Caki2 (cell line): ENCODE measurements at regions not wholly inside any gene's neighbourhood (a gene's known extent, or its start where the extent isn't known, plus 50 kb on each side); places are given as distances from the start of the nearest gene placed in this dataset.
"Not testable (repeated sequence)": the region's sequence is repeated elsewhere in the genome, so short reads cannot be mapped to it uniquely, and the experiment has no call there.

ENCODE experiments used
- DNase-seq: peaks from one replicate; pipeline ENCODE4 v3.0.0-alpha.2; 2015; ENCODE audit warnings: low read depth
- in situ Hi-C: cut with HindIII; loops from 2 replicates; pipeline ENCODE4 v1.10.0; 2016; ENCODE audit warnings: low sequenced_read_pairs, low pct_unique_long_range_greater_than_20kb, mixed read lengths

DNA sequence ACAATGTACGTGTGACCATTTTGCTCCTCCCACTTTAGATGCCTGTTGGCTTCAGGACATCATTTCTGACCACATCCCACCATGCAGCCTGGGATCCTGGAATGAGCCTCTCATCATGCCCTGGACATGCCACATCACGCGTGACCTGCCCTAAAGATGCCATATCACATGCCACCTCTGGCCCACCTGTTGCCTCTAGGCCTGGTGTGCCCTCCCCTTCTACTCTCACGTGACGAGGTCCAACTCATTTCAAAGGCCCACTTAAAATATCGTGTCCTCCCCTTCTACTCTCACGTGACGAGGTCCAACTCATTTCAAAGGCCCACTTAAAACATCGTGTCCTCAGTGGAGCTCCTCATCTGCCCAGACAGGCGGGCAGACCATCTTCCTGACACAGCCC, 254.9 kb downstream of the TEX36 start:
- DNase-seq: no peak
- in situ Hi-C loops: no loop called here

DNA sequence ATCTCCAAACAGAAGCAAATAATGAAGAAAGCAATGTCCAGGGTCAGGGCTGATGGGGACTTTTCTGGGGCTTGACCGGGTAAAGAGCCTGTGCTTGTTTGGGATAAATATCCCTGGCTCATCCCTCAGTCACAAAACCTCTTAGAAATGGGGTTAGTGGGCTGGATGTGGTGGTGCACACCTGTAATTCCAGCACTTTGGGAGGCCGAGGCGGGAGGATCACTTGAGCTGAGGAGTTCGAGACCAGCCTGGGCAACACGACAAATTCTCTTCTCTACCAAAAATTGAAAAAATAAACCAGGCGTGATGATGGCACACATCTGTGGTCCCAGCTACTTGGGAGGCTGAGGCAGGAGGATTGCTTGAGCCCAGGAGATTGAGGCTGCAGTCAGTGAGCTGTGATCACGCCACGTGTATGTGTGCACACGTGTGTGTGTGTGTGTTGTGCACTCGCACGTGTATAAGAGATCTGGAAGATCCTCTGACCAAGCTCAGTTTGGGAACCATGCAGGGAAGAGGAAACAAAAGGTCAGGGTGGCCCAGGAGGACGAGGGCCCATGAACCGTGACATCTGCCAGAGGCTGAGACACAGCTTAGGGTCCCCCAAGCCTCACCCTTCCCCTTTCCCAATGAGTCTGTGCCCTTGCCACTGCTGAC, 258.6 kb downstream of the TEX36 start:
- in situ Hi-C loops: no loop called here
- no peak for DNase-seq

DNA sequence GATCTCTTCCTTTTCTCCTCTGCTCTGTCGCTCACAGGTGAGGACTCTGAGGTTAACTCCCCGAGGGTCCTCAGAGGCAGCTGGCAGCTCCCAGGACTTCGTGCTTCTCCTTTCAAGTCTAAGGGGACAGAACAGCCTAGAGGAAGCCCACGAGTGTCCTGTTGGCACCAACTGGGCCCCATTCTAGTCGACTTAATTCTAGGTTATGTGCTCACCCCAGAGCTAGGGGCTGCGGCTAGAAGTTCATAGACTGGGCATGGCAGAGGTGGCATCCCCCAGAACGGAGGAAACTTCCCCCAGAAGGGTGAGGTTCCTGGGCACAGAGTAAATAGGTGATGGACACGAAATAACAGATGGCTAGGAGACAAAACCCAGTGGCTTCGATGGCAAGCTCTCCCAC, 259.4 kb downstream of the TEX36 start:
- DNase-seq: no peak

DNA sequence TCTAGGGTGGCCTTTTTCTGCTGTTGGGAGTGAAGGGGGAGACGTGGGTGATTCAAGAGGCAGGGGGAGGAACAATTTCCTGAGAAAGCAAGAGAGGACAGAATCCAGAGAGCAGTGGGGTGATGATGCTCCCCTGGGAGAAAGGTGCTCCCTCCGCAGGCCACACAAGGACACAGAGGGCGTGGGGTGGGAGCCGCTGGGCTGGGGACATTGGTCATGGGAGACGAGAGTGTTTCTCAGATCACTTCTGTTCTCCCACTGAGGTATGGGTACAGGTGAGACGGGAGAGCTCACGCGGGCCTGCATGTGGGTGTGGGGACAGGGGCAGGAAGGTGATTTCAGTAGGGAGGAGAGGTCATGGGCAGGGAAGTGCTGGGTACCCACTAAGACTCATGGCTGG, 259.5 kb upstream of the CTBP2 start:
- in situ Hi-C loops: no loop called here
- no peak for DNase-seq

More for the DNA sequence above, 259.4 kb downstream of the TEX36 start:
- in situ Hi-C loops: no loop called here

DNA sequence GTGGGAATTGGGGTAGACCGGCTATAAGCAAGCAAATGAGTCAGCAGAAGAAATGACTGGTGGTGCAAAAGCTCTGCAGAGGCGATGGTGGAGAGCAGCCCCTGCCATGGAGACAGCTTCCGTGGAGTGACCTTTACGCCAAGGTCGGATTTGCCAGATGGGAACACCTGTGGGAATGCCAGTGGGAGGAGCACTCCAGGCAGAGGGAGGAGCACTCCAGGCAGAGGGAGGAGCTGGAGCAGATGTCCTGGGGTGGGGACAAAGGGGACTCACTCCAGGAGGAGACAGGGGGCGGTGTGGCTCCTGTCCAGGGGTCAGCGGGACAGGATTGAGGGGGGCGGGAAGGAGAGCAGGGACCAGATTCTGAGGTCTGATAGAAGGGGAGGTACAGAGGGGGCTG, 258.8 kb upstream of the CTBP2 start:
- in situ Hi-C loops: no loop called here

DNA sequence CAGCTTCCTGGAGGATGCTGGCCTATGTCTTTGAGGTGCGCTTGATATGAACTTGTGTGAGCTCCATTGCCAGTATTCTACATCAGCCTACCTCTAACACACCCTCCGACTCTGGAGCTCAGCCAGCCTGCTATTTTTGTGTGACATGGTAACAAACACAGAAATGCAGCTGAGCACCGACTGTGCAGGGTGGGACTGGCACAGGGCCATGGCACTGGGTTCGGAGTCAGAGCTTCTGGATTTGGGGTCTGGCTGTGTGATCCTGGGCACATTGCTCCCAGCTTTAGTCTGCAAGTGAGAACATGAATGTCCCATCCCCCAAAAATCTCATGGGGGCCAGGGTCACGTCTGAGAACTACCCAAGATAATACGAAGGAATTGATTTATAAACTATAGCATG, 257.2 kb upstream of the CTBP2 start:
- in situ Hi-C loops: no loop called here
- no peak for DNase-seq

More for the DNA sequence above, 258.8 kb upstream of the CTBP2 start:
- DNase-seq: no peak

DNA sequence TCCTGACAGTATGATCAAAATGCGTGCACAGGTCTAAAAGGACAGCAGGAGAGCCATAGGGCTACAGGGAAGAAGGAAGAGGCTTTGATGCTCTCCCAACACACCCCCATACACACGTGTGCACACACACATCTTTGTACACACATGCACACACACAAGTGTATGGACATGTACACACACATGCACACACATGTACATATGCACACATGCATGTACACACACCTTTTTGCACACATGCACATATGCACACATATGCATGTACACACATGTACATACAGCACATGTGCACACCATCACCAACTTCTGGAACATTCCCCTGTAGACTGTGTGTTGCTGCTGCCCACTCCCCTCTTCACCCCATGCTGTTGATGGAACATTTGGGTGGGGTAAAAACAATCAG, 255.6 kb upstream of the CTBP2 start:
- in situ Hi-C loops: no loop called here
- DNase-seq: no peak

DNA sequence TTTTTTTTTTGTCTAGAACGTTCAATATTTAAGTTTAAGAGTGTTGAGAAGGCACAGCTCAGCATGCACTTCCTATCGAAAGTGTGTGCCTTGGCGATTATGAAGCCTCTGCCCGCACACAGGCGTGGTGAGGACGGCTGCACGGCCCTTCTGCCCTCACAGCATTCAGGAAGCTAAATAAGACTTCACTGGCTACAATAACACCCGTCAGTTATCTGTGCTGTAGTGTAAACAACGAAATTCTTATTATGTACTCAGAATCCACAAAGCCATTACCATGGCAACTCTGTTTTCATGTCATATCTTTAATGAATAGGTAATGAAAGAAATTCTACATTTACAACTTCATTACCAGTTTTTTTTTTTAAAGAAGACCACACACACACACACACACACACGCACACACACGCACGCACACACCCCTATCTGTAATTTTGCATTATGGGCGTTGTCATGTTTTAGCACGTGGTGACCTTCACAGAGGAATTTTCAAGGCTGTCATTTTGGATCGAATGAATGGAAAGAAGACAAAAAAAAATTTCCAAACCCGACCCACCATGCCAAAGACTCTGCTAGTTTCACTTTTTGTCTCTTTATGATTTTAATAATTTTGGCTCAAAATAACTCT, 254.8 kb upstream of the CTBP2 start:
- in situ Hi-C loops: no loop called here
- no peak for DNase-seq

DNA sequence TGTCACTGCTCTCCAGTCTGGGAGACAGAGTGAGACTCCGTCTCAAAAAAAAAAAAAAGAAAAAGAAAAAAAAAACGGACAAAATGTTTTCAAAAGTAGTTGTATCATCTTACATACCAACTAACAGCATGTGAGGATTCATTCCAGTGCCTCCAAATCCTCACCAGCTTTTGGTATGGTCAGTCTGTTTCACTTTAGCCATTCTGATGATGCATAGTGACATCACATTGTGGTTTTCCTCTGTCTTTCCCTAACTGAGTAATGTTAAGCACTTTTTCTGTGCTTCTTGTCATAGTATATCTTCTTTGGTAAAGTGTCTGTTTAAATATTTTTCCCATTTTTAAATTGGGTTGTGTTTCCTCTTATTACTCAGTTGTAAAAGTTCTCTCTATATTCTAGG, 251.4 kb upstream of the CTBP2 start:
- DNase-seq: no peak
- in situ Hi-C loops: no loop called here

DNA sequence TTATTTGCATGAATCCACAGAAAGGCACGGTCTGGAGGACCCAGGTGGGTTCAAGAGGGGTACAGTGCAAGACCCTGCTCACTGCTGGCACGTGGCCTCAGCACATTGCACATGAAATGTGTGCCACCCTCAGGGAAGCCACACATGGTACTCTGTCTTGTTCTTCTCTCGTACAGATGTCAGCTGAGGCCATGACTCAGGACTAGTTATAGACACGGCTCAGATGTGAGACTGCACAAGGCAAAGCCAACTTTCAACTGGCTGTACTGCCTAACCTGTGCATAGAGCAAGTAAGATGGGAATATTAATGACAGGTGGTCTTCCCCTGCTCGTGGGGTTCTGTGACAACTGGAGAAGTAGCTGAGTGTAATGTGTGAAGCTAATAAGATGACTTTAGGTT, 249.4 kb upstream of the CTBP2 start:
- DNase-seq: no peak

DNA sequence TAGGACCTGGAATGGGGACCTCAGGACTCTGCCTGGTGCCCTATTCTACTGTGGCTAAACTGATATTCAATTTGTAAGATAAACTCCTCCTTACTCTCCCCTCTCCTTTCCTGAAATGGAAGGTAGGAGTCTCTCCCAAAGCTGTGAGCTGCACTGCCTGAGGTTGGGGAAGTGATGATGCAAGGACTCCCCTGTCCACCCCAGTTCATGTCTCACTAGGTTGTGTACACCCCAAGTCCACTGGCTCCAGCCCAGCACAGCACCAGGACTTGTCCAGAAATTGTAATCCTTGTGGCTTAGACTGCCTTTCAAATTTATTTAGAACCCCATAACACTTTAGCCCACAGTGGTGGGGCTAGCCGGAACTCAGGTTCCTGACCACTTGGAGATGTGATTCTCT, 247.2 kb upstream of the CTBP2 start:
- in situ Hi-C loops: no loop called here
- no peak for DNase-seq

More for the DNA sequence above, 249.4 kb upstream of the CTBP2 start:
- in situ Hi-C loops: no loop called here

DNA sequence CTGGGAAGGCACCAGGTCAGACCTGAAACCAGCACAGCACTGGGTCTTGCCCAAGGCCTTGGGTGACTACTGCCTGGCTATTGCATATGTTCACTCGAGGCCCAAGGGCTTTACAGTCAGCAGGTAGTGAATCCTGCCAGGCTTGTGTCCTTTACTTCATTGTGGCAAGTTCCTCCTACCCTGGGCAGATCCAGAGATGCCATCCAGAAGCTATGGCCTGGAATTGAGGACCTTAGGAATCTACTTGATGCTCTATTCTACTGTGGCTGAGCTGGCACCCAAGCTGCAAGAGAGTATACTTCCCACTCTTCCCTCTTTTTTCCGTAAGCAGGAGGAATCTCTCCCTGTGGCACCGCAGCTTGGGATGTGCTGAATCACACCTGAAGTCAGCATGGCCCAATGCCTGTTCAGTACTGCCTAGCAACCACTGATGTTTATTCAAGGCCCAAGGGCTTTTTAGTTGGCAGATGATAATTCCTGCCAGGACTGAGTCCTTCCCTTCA, 246.7 kb upstream of the CTBP2 start:
- DNase-seq: peak; percentile 4
- in situ Hi-C loops: no loop called here

DNA sequence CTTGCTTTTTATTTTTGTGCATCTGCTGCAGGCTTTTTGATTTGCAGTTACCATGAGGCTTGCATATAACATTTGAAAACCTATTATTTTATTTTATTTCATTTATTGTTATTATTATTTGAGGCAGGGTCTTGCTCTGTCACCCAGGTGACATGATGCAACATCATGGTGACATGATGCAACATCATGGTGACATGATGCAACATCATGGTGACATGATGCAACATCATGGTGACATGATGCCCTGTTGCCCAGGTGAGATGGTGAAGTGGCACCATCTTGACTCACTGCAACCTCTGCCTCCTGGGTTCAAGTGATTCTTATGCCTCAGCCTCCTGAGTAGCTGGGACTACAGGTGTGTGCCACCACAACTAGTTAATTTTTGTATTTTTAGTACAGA, 244.5 kb upstream of the CTBP2 start:
- in situ Hi-C loops, DNase-seq: not testable (repeated sequence)

DNA sequence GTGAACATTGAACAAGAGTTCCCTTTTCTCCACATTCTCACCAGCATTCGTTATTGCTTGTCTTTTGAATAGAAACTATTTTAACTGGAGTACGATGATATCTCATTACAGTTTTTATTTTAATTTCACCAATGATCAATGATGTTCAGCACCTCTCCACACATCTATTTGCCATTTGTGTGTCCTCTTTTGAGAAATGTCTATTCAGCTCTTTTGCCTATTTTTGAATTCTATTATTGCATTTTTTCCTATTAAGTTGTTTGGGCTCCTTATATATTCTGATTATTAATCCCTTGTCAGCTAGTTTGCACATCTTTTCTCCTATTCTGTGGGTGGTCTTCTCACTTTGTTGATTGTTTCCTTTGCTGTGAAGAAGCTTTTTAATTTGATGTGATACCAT, 241.1 kb upstream of the CTBP2 start:
- in situ Hi-C loops: no loop called here
- no peak for DNase-seq

DNA sequence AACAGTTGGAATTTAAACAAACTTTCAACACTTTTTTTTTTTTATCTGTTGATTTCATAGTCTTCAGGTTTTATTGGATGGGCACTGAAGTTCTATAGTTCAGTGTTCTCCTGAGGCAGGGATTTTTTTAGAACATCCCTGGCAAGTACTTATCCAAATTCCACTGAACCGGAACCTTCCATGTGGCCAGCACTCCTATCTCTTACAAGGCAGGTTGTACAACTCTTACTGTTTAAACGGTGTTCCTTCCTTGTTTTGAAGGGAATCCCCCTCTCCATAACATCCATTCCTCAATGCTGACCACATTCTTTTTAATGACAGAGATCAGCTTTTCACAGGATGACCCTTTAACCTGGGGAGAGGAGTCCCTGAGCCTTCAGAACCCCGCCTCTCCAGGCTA, 238.9 kb upstream of the CTBP2 start:
- DNase-seq: no peak
- in situ Hi-C loops: no loop called here

DNA sequence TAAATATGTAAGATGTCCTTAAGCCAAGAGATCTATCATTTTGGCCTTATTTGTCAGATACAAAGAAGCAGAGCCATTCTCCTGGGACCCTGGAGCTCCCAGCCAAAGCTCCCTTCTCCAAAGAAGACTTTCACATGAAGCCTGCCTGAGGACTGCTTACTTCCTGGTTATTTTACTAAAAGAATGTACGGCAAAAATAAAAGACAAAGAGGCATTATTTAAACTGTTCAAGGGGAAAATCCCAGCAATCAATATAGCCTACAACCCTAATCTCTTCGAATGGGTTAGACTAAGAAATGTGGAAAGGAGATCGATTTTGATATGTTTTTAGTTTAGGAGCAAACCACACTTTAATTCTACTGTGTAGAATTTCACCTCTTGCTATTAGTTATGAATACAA, 237.9 kb upstream of the CTBP2 start:
- in situ Hi-C loops: no loop called here
- no peak for DNase-seq

DNA sequence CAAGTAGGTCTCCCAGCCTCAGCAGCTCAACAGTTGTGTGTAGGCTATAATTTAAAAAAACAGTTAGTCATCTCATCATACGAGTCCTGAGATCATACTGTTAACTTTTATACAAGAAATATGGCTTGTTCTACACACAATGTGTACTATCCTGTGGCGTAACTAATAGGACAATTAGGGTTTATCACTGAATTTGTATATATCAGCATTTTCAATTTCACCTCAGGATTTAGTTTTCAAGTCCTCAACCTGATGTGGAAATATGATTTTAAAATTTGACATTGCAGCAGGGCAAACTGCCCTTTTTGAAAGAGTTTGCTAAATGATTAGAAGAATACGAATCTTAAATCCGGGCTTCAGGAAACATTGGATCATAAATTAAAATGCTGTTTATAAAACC, 237.2 kb upstream of the CTBP2 start:
- no peak for DNase-seq
- in situ Hi-C loops: no loop called here

DNA sequence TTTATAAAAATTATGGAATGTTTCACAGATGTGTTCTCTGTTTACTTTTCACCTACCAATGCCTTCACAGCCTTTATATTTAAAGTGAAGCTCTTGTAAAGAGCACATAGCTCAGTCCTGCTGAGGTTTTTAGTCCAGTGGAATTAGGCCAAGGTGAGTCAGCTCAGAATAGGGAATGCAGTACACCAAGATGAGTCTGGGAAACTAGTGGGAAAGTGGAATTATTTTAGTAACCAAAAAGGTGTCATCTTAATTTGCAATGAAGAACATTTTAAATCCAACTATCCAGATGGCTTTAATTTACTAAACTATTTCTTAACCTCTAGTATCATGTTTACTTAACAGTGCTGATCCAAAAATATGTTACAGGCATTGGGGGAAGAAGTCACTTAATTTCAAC, 236.3 kb upstream of the CTBP2 start:
- in situ Hi-C loops: no loop called here
- DNase-seq: no peak

DNA sequence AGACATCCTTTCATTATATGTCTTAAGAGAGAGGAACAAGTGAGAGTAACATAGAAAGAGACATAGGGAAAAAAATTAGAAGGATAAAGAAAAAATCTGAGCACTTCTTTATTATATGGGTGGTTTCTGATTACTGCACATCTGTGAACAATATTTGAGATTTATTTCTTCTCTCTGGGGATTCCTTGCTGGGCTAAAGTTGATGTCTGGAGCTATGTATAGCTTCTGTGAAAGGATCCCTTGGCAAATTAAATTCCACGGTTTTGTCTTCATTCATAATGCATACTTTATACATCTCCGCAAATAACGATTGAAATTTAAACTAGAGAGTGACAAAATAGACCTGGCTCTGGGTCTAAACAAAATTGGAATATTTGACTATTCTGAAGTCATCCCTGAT, 232.2 kb upstream of the CTBP2 start:
- DNase-seq: no peak
- in situ Hi-C loops: no loop called here

DNA sequence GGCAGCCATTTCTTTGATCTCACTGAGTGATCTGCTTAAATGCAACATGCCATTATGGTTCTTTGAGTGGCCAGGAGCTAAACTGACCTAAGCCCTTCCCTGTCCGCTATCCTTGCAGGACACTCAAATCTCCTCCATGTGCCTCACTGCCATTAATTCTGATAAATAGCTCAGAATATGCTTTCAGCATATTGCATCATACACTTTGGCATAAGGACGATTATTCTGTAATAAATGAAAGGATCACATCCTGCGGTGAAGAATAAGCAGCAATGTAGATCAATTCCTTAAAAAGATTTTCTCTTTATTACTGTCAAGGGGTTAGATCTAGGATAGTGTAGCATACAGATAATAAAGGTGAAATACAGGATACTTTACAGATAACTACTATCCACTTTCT, 231.8 kb upstream of the CTBP2 start:
- in situ Hi-C loops: no loop called here
- DNase-seq: no peak
